ENCODE measurements at regions not wholly inside any gene's neighbourhood (a gene's known extent, or its start where the extent isn't known, plus 50 kb on each side); places are given as distances from the start of the nearest gene placed in this dataset.

- TF ChIP-seq TBL1XR1 (IDR thresholded peaks at IDR 0.05; ENCODE audit: low read depth, low read length) (no peak), ZZZ3 (IDR thresholded peaks at IDR 0.05; ENCODE audit: control insufficient read depth, insufficient read length, low read depth) (no peak), MTA2 (IDR thresholded peaks at IDR 0.05; ENCODE audit: low read depth) (no peak)
These were observed 51.9 kb upstream of the DBX2 start (continued) for GRCh38 chr12:45102818-45103217.

GRCh38 chr12:45105996-45106395 is 55.1 kb upstream of the DBX2 start:
- Histone ChIP-seq H3K4me1 (ENCODE audit: control insufficient read depth, insufficient read depth, low read length) (no peaks in the 10 kb centered on the region), H3K27me3 (replicated peaks in 1 of 2; ENCODE audit: control insufficient read depth in 2 of 2, insufficient read depth in 2 of 2, low read length in 1 of 2) (no peaks in the 10 kb centered on the region), H3K27ac (ENCODE audit: control insufficient read depth, insufficient read depth) (no peak overlapping the region), H3K4me3 (no peak overlapping the region), H3K36me3 (ENCODE audit: control insufficient read depth in 2 of 2, insufficient read depth in 2 of 2, low read length in 1 of 2) (no peaks in the 10 kb centered on the region), H4K20me1 (ENCODE audit: control insufficient read depth, insufficient read depth) (no peaks in the 10 kb centered on the region), H3K4me2 (ENCODE audit: control insufficient read depth, insufficient read depth) (no peak overlapping the region), H3K9ac (ENCODE audit: control insufficient read depth, insufficient read depth, low read length) (no peak overlapping the region), H2AFZ (ENCODE audit: control insufficient read depth, low read depth, low read length) (no peak overlapping the region), H3K9me3 (replicated peaks; ENCODE audit: control insufficient read depth, insufficient read depth, low read length) (no peaks in the 10 kb centered on the region; the same call in 2 of the 3 replicates), H3K79me2 (ENCODE audit: control insufficient read depth, insufficient read depth, low read length) (no peaks in the 10 kb centered on the region)
- TF ChIP-seq RCOR1 (conservative IDR thresholded peaks at IDR 0.05; ENCODE audit: low read depth, low read length) = no peak
- TF ChIP-seq IKZF1 (conservative IDR thresholded peaks at IDR 0.05) = no peak
- TF ChIP-seq GABPA (IDR thresholded peaks at IDR 0.05; ENCODE audit: low read depth) = no peak
- TF ChIP-seq RFX5 (IDR thresholded peaks at IDR 0.05; ENCODE audit: low read depth, low read length) = no peak
- ChIA-PET POLR2A (no interaction called here), SMC1A (ENCODE audit: uncharacterized antibody, unreplicated experiment) (no interaction called here), CTCF (no interaction called here), RAD21 (ENCODE audit: unreplicated experiment) (no interaction called here)
- intact Hi-C loops (cut with micrococcal nuclease; ENCODE audit: unreplicated experiment) (no loop called here), in situ Hi-C loops (cut with MboI) (no loop called here)
- no peak for ATAC-seq
- no peak for DNase-seq (ENCODE audit: low read depth, low spot score)
- WGBS (ENCODE audit: insufficient coverage, insufficient replicate concordance, low lambda C conversion rate, missing lambda C conversion rate) = 82% methylated on average over 10 of the region's 10 CpGs
- no peak for FAIRE-seq
- BruUV-seq (replicated peaks) = no TSS peak

GRCh38 chr12:45112306-45112705 is 61.4 kb upstream of the DBX2 start:
- ChIA-PET CTCF (interaction anchor here (0.6 kb wide), 1 partner anchor 139 kb away, joined by 4 read pairs; no protein-coding TSS in a partner anchor), RAD21 (ENCODE audit: unreplicated experiment) (no interaction called here)
- no peak for TF ChIP-seq NR2C2 (IDR thresholded peaks at IDR 0.05; ENCODE audit: borderline replicate concordance, control insufficient read depth, insufficient read length, low read depth)
- TF ChIP-seq TAF1 (IDR thresholded peaks at IDR 0.05; ENCODE audit: borderline replicate concordance, low read depth, low read length) = no peak
- no peak for TF ChIP-seq E4F1 (IDR thresholded peaks at IDR 0.05; ENCODE audit: borderline replicate concordance, partially characterized antibody)
- no peak for TF ChIP-seq POLR2AphosphoS5 (IDR thresholded peaks at IDR 0.05; ENCODE audit: low read length)
- no peak for TF ChIP-seq RUNX3 (IDR thresholded peaks at IDR 0.05; ENCODE audit: low read length)
- TF ChIP-seq BACH1 (IDR thresholded peaks at IDR 0.05; ENCODE audit: borderline replicate concordance) = no peak

More at GRCh38 chr12:45112306-45112705, 61.4 kb upstream of the DBX2 start:
- Histone ChIP-seq H3K4me2 (ENCODE audit: control insufficient read depth, insufficient read depth) (no peak overlapping the region), H3K27ac (ENCODE audit: control insufficient read depth, insufficient read depth) (no peak overlapping the region), H3K27me3 (replicated peaks in 1 of 2; ENCODE audit: control insufficient read depth in 2 of 2, insufficient read depth in 2 of 2, low read length in 1 of 2) (no peaks in the 10 kb centered on the region), H2AFZ (ENCODE audit: control insufficient read depth, low read depth, low read length) (no peak overlapping the region), H3K9me3 (replicated peaks; ENCODE audit: control insufficient read depth, insufficient read depth, low read length) (no peaks in the 10 kb centered on the region; the same call in 2 of the 3 replicates), H3K79me2 (ENCODE audit: control insufficient read depth, insufficient read depth, low read length) (no peaks in the 10 kb centered on the region), H3K36me3 (ENCODE audit: control insufficient read depth in 2 of 2, insufficient read depth in 2 of 2, low read length in 1 of 2) (no peaks in the 10 kb centered on the region), H3K9ac (ENCODE audit: control insufficient read depth, insufficient read depth, low read length) (no peak overlapping the region), H3K4me1 (ENCODE audit: control insufficient read depth, insufficient read depth, low read length) (no peaks in the 10 kb centered on the region), H4K20me1 (ENCODE audit: control insufficient read depth, insufficient read depth) (no peaks in the 10 kb centered on the region), H3K4me3 (no peak overlapping the region)
- DNase-seq (ENCODE audit: low read depth, low spot score) (no peak), ATAC-seq (no peak), FAIRE-seq (no peak)
- POLR2A ChIA-PET = no interaction called here
- intact Hi-C loops (cut with micrococcal nuclease; ENCODE audit: unreplicated experiment) = no loop called here
- no TSS peak for BruUV-seq (replicated peaks)
- SMC1A ChIA-PET (ENCODE audit: uncharacterized antibody, unreplicated experiment) = interaction anchor here (1.8 kb wide), 1 partner anchor 9 kb away, joined by 7 read pairs; no protein-coding TSS in a partner anchor
- WGBS (ENCODE audit: insufficient coverage, insufficient replicate concordance, low lambda C conversion rate, missing lambda C conversion rate) = 35% methylated on average over 2 of the region's 2 CpGs
- in situ Hi-C loops (cut with MboI) = no loop called here
